ENCODE measurements at regions not wholly inside any gene's neighbourhood (a gene's known extent, or its start where the extent isn't known, plus 50 kb on each side); places are given as distances from the start of the nearest gene placed in this dataset.

- TF ChIP-seq CTCF (IDR thresholded peaks at IDR 0.05; ENCODE audit: low read depth, low read length): no peak
- TF ChIP-seq EZH2phosphoT487 (IDR thresholded peaks at IDR 0.05; ENCODE audit: low read depth): no peak
Measured at GRCh38 chr11:95549301-95549700, 240.3 kb downstream of the FAM76B start.

Measured in OCI-LY3 (cell line).